PFSK-1 (cell line): ENCODE measurements at regions not wholly inside any gene's neighbourhood (a gene's known extent, or its start where the extent isn't known, plus 50 kb on each side); places are given as distances from the start of the nearest gene placed in this dataset.

Experiments used
- POLR2AphosphoS5 ChIP-seq: IDR thresholded peaks from 2 replicates; pipeline ENCODE4 v1.6.1; 2012; ENCODE audit warnings: low read depth, mild to moderate bottlenecking, control low read depth, low read length, moderate library complexity
- REST ChIP-seq, 2 experiments: IDR thresholded peaks; 2 replicates each; pipeline versions ENCODE4 v1.6.1 to v1.8.0; 2011 to 2012; ENCODE audit warnings: low read depth in 2 of 2, low read length in 2 of 2, control low read depth in 1 of 2, inconsistent platforms in 1 of 2, mild to moderate bottlenecking in 1 of 2, moderate library complexity in 1 of 2; ENCODE audit not compliant: insufficient read depth in 1 of 2
- TAF1 ChIP-seq: IDR thresholded peaks from 2 replicates; pipeline ENCODE4 v1.6.1; 2012; ENCODE audit warnings: low read length, control low read depth, borderline replicate concordance; ENCODE audit not compliant: insufficient read depth

- TF ChIP-seq REST (IDR thresholded peaks at IDR 0.05; ENCODE audit: insufficient read depth in 1 of 2, low read depth in 2 of 2, low read length in 2 of 2): no peak
- no peak for TF ChIP-seq POLR2AphosphoS5
- TF ChIP-seq TAF1: no peak
Observed at GRCh38 chr16:73413091-73413829, 365.3 kb upstream of the ZFHX3 start.
